ENCODE measurements at regions not wholly inside any gene's neighbourhood (a gene's known extent, or its start where the extent isn't known, plus 50 kb on each side); places are given as distances from the start of the nearest gene placed in this dataset.
"Not testable (repeated sequence)": the region's sequence is repeated elsewhere in the genome, so short reads cannot be mapped to it uniquely, and the experiment has no call there.

DNA sequence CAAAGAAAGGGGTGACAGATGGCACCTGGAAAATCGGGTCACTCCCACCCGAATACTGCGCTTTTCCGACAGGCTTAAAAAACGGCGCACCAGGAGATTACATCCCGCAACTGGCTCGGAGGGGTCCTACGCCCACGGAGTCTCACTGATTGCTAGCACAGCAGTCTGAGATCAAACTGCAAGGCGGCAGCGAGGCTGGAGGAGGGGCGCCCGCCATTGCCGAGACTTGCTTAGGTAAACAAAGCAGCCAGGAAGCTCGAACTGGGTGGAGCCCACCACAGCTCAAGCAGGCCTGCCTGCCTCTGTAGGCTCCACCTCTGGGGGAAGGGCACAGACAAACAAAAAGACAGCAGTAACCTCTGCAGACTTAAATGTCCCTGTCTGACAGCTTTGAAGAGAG, 225.2 kb upstream of the ADCY2 start:
- TF ChIP-seq, protein P1, sequence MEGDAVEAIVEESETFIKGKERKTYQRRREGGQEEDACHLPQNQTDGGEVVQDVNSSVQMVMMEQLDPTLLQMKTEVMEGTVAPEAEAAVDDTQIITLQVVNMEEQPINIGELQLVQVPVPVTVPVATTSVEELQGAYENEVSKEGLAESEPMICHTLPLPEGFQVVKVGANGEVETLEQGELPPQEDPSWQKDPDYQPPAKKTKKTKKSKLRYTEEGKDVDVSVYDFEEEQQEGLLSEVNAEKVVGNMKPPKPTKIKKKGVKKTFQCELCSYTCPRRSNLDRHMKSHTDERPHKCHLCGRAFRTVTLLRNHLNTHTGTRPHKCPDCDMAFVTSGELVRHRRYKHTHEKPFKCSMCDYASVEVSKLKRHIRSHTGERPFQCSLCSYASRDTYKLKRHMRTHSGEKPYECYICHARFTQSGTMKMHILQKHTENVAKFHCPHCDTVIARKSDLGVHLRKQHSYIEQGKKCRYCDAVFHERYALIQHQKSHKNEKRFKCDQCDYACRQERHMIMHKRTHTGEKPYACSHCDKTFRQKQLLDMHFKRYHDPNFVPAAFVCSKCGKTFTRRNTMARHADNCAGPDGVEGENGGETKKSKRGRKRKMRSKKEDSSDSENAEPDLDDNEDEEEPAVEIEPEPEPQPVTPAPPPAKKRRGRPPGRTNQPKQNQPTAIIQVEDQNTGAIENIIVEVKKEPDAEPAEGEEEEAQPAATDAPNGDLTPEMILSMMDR (IDR thresholded peaks at IDR 0.05), result not testable (repeated sequence)
- not testable (repeated sequence) for TF ChIP-seq EZH2 (IDR thresholded peaks at IDR 0.05; ENCODE audit: borderline replicate concordance, insufficient read depth, low read depth, low read length, poor library complexity, severe bottlenecking)
